A549 (cell line): ENCODE measurements at regions not wholly inside any gene's neighbourhood (a gene's known extent, or its start where the extent isn't known, plus 50 kb on each side); places are given as distances from the start of the nearest gene placed in this dataset.

Source experiments
- ATAC-seq, 2 experiments: fragments of 200-7000 bp in 1 of 2; fragments of >200 bp in 1 of 2; cut with Nextera tagmentation in 1 of 2; cut with Tn5 transposase in 1 of 2; 3 replicates each; pipeline versions ENCODE4 v1.8.0 to v1.9.1; 2018 to 2020; ENCODE audit warnings: mild to moderate bottlenecking in 1 of 2, moderate library complexity in 1 of 2
- CTCF ChIA-PET: fragments of 300-600 bp; sonication (Branson Sonifier 250); formaldehyde crosslinking; extraction: SDS; loops from one replicate; lab custom pipeline; 2021; ENCODE audit warnings: antibody characterized with exemption, inconsistent platforms; lab: Yijun Ruan, JAX
- POLR2A ChIA-PET: fragments of 350-600 bp; formaldehyde crosslinking; extraction: SDS; loops from one replicate; lab custom pipeline; 2021; ENCODE audit warnings: antibody characterized with exemption, inconsistent platforms; lab: Yijun Ruan, JAX
- DNase-seq, 2 experiments: peaks; one replicate each; pipeline versions ENCODE4 v3.0.0 to v3.0.0-alpha.2; 2011 to 2016; ENCODE audit warnings: low read depth in 1 of 2, low spot score in 1 of 2
- FAIRE-seq: peaks from 2 replicates; lab custom pipeline; 2011; peaks lifted over from hg19 to GRCh38; lab: Jason Lieb, UNC
- H3K27ac ChIP-seq, 2 experiments: fragments of >200 bp; sonication (Bioruptor Twin); formaldehyde crosslinking; 3 replicates each; pipeline ENCODE4 v1.5.1; 2016 to 2017
- H3K4me1 ChIP-seq: fragments of >200 bp; sonication (Bioruptor Twin); formaldehyde crosslinking; 3 replicates; pipeline ENCODE4 v1.6.1; 2016
- H3K4me2 ChIP-seq: fragments of >200 bp; sonication (Bioruptor Twin); formaldehyde crosslinking; 3 replicates; pipeline ENCODE4 v1.6.1; 2016
- H3K4me3 ChIP-seq: fragments of >200 bp; sonication (Bioruptor Twin); formaldehyde crosslinking; 3 replicates; pipeline ENCODE4 v1.5.1; 2016
- H3K9me3 ChIP-seq: fragments of >200 bp; sonication (Bioruptor Twin); formaldehyde crosslinking; 3 replicates; pipeline ENCODE4 v1.6.1; 2016
- CEBPB ChIP-seq, 2 experiments: fragments of >200 bp in 1 of 2; sonication (Bioruptor Twin) in 1 of 2; formaldehyde crosslinking in 1 of 2; IDR thresholded peaks; 2 replicates each; pipeline ENCODE4 v1.6.1; 2012 to 2016
- CHD2 ChIP-seq: fragments of 150-350 bp; IDR thresholded peaks from 2 replicates; pipeline ENCODE4 v1.6.1; 2014; ENCODE audit warnings: low read length; ENCODE audit not compliant: partially characterized antibody
- EHF ChIP-seq: fragments of 250-450 bp; sonication (Bioruptor Pico); IDR thresholded peaks from 2 replicates; pipeline ENCODE4 v1.5.0; 2020; ENCODE audit warnings: mild to moderate bottlenecking
- FOSL2 ChIP-seq, 2 experiments: fragments of 450-650 bp in 1 of 2; fragments of >200 bp in 1 of 2; sonication (Bioruptor Twin) in 1 of 2; formaldehyde crosslinking; IDR thresholded peaks; 2 replicates each; pipeline versions ENCODE4 v1.5.0 to v1.6.1; 2016 to 2020; ENCODE audit warnings: mild to moderate bottlenecking in 1 of 2, moderate library complexity in 1 of 2
- GATA3 ChIP-seq: IDR thresholded peaks from 2 replicates; pipeline ENCODE4 v1.6.1; 2012; ENCODE audit warnings: borderline replicate concordance
- HOXB13 ChIP-seq: fragments of 250-450 bp; sonication (Bioruptor Pico); IDR thresholded peaks from 2 replicates; pipeline ENCODE4 v1.5.0; 2020; ENCODE audit warnings: low read depth, mild to moderate bottlenecking, moderate library complexity
- JUN ChIP-seq, 2 experiments: fragments of >200 bp; sonication (Bioruptor Twin); formaldehyde crosslinking; IDR thresholded peaks; 2 replicates in 1 of 2; 3 replicates in 1 of 2; pipeline ENCODE4 v1.6.1; 2016 to 2017
- POLR2A ChIP-seq: IDR thresholded peaks from 2 replicates; pipeline ENCODE4 v1.6.1; 2012; ENCODE audit warnings: mild to moderate bottlenecking, low read length
- POLR2AphosphoS2 ChIP-seq: conservative IDR thresholded peaks from 2 replicates; pipeline ENCODE4 v1.6.1; 2012; ENCODE audit warnings: low read length, improper control_type of control experiment, inconsistent platforms
- RFX5 ChIP-seq: fragments of 450-650 bp; IDR thresholded peaks from 2 replicates; pipeline ENCODE4 v1.7.1; 2014; ENCODE audit warnings: antibody characterized with exemption, mild to moderate bottlenecking, moderate library complexity
- SMC3 ChIP-seq: fragments of >200 bp; sonication (Bioruptor Twin); formaldehyde crosslinking; IDR thresholded peaks from 3 replicates; pipeline ENCODE4 v1.6.1; 2018; ENCODE audit warnings: inconsistent platforms
- SREBF2 ChIP-seq: fragments of 450-650 bp; IDR thresholded peaks from 2 replicates; pipeline ENCODE4 v1.6.1; 2014; ENCODE audit warnings: mild to moderate bottlenecking, moderate library complexity
- TP53 ChIP-seq: fragments of 250-450 bp; sonication (Bioruptor Pico); IDR thresholded peaks from 2 replicates; pipeline ENCODE4 v1.5.0; 2021; ENCODE audit warnings: mild to moderate bottlenecking, moderate library complexity
- ZC3H11A ChIP-seq: fragments of 450-650 bp; IDR thresholded peaks from 2 replicates; pipeline ENCODE4 v1.6.1; 2014; ENCODE audit warnings: antibody characterized with exemption, mild to moderate bottlenecking
- WGBS: methylation state at CpG from one replicate; pipeline ENCODE4 v1.1.6; 2017; ENCODE audit errors: missing lambda C conversion rate; 5-methylcytosine and 5-hydroxymethylcytosine counted together
- TF ChIP-seq, protein P1 (sequence below): fragments of 450-650 bp; IDR thresholded peaks from 2 replicates; pipeline ENCODE4 v1.6.1; 2014; ENCODE audit warnings: antibody characterized with exemption
- TF ChIP-seq, protein P2 (sequence below): IDR thresholded peaks from 2 replicates; pipeline ENCODE4 v1.6.1; 2012
- TF ChIP-seq, protein P3 (sequence below): fragments of >200 bp; sonication (Bioruptor Twin); formaldehyde crosslinking; IDR thresholded peaks from 3 replicates; pipeline ENCODE4 v1.6.1; 2016
- TF ChIP-seq, protein P4 (sequence below): fragments of >200 bp; sonication (Bioruptor Twin); formaldehyde crosslinking; IDR thresholded peaks from 2 replicates; pipeline ENCODE4 v1.6.1; 2016

DNA sequence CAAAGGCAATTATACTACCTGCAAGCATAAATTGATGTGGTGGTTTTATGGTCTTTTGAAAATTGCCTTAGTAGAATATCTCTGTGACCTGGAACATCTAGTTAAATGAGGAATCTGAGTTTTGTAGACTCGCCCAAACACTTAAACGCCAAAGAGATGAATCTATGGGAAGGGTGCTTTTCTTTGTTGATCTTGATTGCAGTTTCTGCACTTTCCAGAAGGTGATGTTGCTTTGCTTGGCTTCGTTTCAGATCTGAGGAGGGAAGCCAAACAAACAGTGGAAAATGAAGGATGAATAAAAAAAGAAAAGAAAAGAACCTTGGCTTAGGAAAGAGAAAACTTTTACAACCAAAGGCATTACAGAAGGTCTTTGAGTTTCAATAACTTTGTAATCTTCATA is 1021.2 kb downstream of the NR2F1-AS1 start (continued):
- TF ChIP-seq, protein P1, sequence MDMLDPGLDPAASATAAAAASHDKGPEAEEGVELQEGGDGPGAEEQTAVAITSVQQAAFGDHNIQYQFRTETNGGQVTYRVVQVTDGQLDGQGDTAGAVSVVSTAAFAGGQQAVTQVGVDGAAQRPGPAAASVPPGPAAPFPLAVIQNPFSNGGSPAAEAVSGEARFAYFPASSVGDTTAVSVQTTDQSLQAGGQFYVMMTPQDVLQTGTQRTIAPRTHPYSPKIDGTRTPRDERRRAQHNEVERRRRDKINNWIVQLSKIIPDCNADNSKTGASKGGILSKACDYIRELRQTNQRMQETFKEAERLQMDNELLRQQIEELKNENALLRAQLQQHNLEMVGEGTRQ = no peak
- TF ChIP-seq, protein P2, sequence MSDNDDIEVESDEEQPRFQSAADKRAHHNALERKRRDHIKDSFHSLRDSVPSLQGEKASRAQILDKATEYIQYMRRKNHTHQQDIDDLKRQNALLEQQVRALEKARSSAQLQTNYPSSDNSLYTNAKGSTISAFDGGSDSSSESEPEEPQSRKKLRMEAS = peak; percentile 52; the same call in 1 of the 2 replicates
- TF ChIP-seq FOSL2 (IDR thresholded peaks at IDR 0.05) = no peak
- peak; percentile 46; the same call in 1 of the 2 replicates for TF ChIP-seq FOSL2 (CRISPR knock-in tag; IDR thresholded peaks at IDR 0.05)
- TF ChIP-seq GATA3 = peak; percentile 81
- peak in 1 of 2 experiments; percentile 72; a peak in 2 of 4 replicates for TF ChIP-seq CEBPB (IDR thresholded peaks at IDR 0.05)
- peak; percentile 34; the same call in 1 of the 3 replicates for TF ChIP-seq SMC3
- TF ChIP-seq HOXB13 = no peak

DNA sequence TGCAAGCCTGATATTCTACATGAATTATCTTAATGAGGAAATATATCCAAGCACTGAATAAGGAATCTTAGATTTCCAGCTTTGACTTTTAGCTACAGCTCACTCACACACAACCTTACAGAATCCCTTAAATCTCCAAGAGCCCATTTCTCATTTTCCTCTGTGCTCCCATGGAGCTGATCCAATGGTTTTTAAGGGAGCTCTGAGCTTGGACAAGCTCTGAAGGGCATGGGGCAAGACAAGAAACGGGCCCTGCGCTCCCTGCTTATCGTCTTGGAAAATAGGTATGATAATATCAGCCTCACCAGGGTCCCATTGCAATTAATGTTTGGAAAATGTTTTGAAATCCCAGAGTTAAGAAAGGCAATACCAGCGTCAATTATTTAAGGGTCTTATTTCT is 1021.7 kb downstream of the NR2F1-AS1 start:
- TF ChIP-seq SREBF2 (no peak), POLR2AphosphoS2 (no peak), CHD2 (no peak), ZC3H11A (no peak), TP53 (no peak), JUN (IDR thresholded peaks at IDR 0.05) (no peak), POLR2A (no peak), RFX5 (no peak)
- TF ChIP-seq, protein P3, sequence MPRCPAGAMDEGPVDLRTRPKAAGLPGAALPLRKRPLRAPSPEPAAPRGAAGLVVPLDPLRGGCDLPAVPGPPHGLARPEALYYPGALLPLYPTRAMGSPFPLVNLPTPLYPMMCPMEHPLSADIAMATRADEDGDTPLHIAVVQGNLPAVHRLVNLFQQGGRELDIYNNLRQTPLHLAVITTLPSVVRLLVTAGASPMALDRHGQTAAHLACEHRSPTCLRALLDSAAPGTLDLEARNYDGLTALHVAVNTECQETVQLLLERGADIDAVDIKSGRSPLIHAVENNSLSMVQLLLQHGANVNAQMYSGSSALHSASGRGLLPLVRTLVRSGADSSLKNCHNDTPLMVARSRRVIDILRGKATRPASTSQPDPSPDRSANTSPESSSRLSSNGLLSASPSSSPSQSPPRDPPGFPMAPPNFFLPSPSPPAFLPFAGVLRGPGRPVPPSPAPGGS = no peak
- TF ChIP-seq, protein P4, sequence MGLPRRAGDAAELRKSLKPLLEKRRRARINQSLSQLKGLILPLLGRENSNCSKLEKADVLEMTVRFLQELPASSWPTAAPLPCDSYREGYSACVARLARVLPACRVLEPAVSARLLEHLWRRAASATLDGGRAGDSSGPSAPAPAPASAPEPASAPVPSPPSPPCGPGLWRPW = no peak
- TF ChIP-seq, protein P1 = no peak
- TF ChIP-seq, all 56 proteins: peak for 0
- no peak for DNase-seq
- Histone ChIP-seq H3K27ac (peak overlapping the region; percentile 77 to 81), H3K9me3 (no peaks in the 10 kb centered on the region), H3K4me1 (peaks cover 46% of the 10 kb centered on the region), H3K4me2 (peak overlapping the region; percentile 70), H3K4me3 (no peak overlapping the region)
- ATAC-seq = peak; percentile 32 to 39; a peak in 3 of 6 replicates
- CTCF ChIA-PET = no interaction called here
- WGBS = 23% methylated on average over 4 of the region's 4 CpGs
- POLR2A ChIA-PET = no interaction called here
- peak; percentile 7 for FAIRE-seq

DNA sequence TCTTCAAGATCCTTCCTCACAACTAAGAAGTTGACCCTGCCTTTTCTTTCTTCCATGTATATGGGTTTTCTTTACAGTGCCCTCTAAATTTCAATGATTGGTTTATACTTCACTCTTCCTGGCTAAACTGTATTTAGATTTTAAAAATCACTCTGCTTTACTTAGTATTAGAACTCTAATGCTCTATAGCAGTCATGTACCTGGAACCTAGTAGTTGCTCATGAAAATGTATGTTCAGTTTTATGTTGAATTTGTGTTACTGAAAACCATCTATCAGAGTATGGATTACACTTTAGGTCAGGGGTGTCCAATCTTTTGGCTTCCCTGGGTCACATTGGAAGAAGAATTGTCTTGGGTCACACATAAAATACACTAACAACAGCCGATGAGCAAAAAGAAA is 1024.3 kb downstream of the NR2F1-AS1 start:
- Histone ChIP-seq H3K4me1 (peaks cover 55% of the 10 kb centered on the region), H3K27ac (peak overlapping the region in 1 of 2 experiments; percentile 50; a peak in 3 of 6 replicates), H3K4me3 (no peak overlapping the region), H3K4me2 (no peak overlapping the region), H3K9me3 (no peaks in the 10 kb centered on the region)
- no peak for FAIRE-seq
- CTCF ChIA-PET = no interaction called here
- 90% methylated on average over 1 of the region's 1 CpG for WGBS
- TF ChIP-seq EHF (CRISPR knock-in tag) = no peak
- TF ChIP-seq, protein P4 = no peak
- POLR2A ChIA-PET = no interaction called here
- no peak for DNase-seq
- ATAC-seq = no peak
